ENCODE measurements at regions not wholly inside any gene's neighbourhood (a gene's known extent, or its start where the extent isn't known, plus 50 kb on each side); places are given as distances from the start of the nearest gene placed in this dataset.

GRCh38 chr5:107277485-107278125 lies 393.1 kb downstream of the EFNA5 start:
- Histone ChIP-seq H3K36me3 (no peaks in the 10 kb centered on the region), H3K27ac (no peak overlapping the region), H3K4me3 (no peak overlapping the region), H3K4me1 (no peaks in the 10 kb centered on the region), H3K9me3 (no peaks in the 10 kb centered on the region), H3K27me3 (no peaks in the 10 kb centered on the region)
- no peak for DNase-seq
- TF ChIP-seq CTCF (IDR thresholded peaks at IDR 0.05) (no peak), POLR2A (IDR thresholded peaks at IDR 0.05) (no peak)
- intact Hi-C loops (cut with DNase I), result no loop called here
- WGBS, 4 donors, result 82 to 87% (median 84%) methylated on average over 5 of the region's 5 CpGs
- ATAC-seq, result no peak

GRCh38 chr5:107275333-107275732 lies 395.4 kb downstream of the EFNA5 start:
- no peak overlapping the region for H3K27ac ChIP-seq
- 0 to 25% (median 0%) methylated on average over 1 of the region's 1 CpG for WGBS, 4 donors
- H3K4me3 ChIP-seq, result no peak overlapping the region
- intact Hi-C loops (cut with DNase I), result no loop called here
- no peak for ATAC-seq
- no peaks in the 10 kb centered on the region for H3K36me3 ChIP-seq
- H3K27me3 ChIP-seq, result no peaks in the 10 kb centered on the region
- no peak for DNase-seq
- no peaks in the 10 kb centered on the region for H3K4me1 ChIP-seq
- TF ChIP-seq POLR2A (IDR thresholded peaks at IDR 0.05), result no peak
- no peaks in the 10 kb centered on the region for H3K9me3 ChIP-seq

GRCh38 chr5:107274571-107274970 lies 396.2 kb downstream of the EFNA5 start:
- no peaks in the 10 kb centered on the region for H3K27me3 ChIP-seq
- 87 to 96% (median 92%) methylated on average over 1 of the region's 1 CpG for WGBS, 4 donors
- TF ChIP-seq CTCF (IDR thresholded peaks at IDR 0.05) (no peak), POLR2A (IDR thresholded peaks at IDR 0.05) (no peak)
- intact Hi-C loops (cut with DNase I), result no loop called here
- H3K27ac ChIP-seq, result no peak overlapping the region
- H3K9me3 ChIP-seq, result no peaks in the 10 kb centered on the region
- no peaks in the 10 kb centered on the region for H3K36me3 ChIP-seq
- no peaks in the 10 kb centered on the region for H3K4me1 ChIP-seq
- H3K4me3 ChIP-seq, result no peak overlapping the region
- DNase-seq (no peak), ATAC-seq (no peak)

- ATAC-seq (no peak), DNase-seq (no peak)
- no peaks in the 10 kb centered on the region for H3K4me1 ChIP-seq
- no peak overlapping the region for H3K4me3 ChIP-seq
- H3K27me3 ChIP-seq, result no peaks in the 10 kb centered on the region
- no peaks in the 10 kb centered on the region for H3K9me3 ChIP-seq
- no peak for TF ChIP-seq CTCF (IDR thresholded peaks at IDR 0.05)
- no peak for TF ChIP-seq POLR2A (IDR thresholded peaks at IDR 0.05)
- no peak overlapping the region for H3K27ac ChIP-seq
- intact Hi-C loops (cut with DNase I), result no loop called here
- WGBS, 4 donors, result 52 to 66% (median 60%) methylated on average over 4 of the region's 4 CpGs
- H3K36me3 ChIP-seq, result no peaks in the 10 kb centered on the region
Observed at GRCh38 chr5:107272954-107273353, 397.8 kb downstream of the EFNA5 start.

- Histone ChIP-seq H3K27ac (no peak overlapping the region), H3K36me3 (no peaks in the 10 kb centered on the region), H3K4me3 (no peak overlapping the region), H3K27me3 (no peaks in the 10 kb centered on the region), H3K9me3 (no peaks in the 10 kb centered on the region), H3K4me1 (no peaks in the 10 kb centered on the region)
- TF ChIP-seq POLR2A (IDR thresholded peaks at IDR 0.05), result no peak
- no peak for TF ChIP-seq CTCF (IDR thresholded peaks at IDR 0.05)
- intact Hi-C loops (cut with DNase I), result no loop called here
- DNase-seq (no peak), ATAC-seq (no peak)
- 76 to 93% (median 83%) methylated on average over 3 of the region's 3 CpGs for WGBS, 4 donors
Observed at GRCh38 chr5:107272509-107272908, 398.2 kb downstream of the EFNA5 start.
